ENCODE measurements at regions not wholly inside any gene's neighbourhood (a gene's known extent, or its start where the extent isn't known, plus 50 kb on each side); places are given as distances from the start of the nearest gene placed in this dataset.

- no peak for TF ChIP-seq CREB1 (IDR thresholded peaks at IDR 0.05; ENCODE audit: low read depth)
These were observed 129.7 kb downstream of the RTP5 start for GRCh38 chr2:241999184-241999583.

DNA sequence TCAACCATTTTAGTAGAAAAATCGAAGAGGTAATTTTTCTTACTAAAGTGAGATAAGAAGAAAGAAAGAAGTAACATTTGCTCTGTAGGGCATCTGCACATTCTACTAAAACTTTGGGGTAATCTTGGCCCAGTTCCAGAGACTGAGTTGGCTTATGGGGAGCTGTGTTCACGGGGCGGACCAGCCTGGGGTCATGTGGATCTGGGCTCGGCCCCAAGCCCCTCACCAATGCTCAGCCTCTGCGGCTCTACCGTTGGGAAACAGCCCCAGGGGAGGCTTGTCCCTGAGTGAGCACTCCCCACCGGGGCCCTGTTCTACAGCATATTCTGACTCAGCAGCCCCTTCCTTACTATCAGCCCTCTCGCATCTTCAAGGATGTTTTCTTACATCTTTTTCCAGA, 132.3 kb downstream of the RTP5 start:
- TF ChIP-seq TAF1 (IDR thresholded peaks at IDR 0.05; ENCODE audit: low read depth): no peak
- TF ChIP-seq USF1 (IDR thresholded peaks at IDR 0.05): no peak
- TF ChIP-seq NFIC (IDR thresholded peaks at IDR 0.05): no peak

DNA sequence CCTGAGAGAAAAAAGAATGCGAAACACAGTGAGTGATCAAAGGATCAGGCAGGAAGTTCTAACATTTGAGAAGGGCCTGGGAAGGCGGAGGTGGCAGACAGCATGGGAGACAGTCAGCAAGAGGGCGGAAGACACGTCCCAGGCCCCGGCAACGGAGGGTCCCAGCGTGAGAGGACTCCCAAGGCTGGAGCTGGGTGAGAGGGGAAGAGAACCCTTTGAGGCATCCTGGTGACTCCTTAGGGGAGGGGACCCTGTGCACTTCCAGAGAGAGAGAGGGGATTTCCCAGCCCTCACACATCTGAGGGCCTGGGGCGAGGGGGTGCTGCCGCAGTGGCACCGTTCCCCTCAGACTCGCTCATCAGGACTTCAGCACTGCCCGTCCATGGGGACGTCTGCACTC, 133.4 kb downstream of the RTP5 start:
- TF ChIP-seq, protein P1, sequence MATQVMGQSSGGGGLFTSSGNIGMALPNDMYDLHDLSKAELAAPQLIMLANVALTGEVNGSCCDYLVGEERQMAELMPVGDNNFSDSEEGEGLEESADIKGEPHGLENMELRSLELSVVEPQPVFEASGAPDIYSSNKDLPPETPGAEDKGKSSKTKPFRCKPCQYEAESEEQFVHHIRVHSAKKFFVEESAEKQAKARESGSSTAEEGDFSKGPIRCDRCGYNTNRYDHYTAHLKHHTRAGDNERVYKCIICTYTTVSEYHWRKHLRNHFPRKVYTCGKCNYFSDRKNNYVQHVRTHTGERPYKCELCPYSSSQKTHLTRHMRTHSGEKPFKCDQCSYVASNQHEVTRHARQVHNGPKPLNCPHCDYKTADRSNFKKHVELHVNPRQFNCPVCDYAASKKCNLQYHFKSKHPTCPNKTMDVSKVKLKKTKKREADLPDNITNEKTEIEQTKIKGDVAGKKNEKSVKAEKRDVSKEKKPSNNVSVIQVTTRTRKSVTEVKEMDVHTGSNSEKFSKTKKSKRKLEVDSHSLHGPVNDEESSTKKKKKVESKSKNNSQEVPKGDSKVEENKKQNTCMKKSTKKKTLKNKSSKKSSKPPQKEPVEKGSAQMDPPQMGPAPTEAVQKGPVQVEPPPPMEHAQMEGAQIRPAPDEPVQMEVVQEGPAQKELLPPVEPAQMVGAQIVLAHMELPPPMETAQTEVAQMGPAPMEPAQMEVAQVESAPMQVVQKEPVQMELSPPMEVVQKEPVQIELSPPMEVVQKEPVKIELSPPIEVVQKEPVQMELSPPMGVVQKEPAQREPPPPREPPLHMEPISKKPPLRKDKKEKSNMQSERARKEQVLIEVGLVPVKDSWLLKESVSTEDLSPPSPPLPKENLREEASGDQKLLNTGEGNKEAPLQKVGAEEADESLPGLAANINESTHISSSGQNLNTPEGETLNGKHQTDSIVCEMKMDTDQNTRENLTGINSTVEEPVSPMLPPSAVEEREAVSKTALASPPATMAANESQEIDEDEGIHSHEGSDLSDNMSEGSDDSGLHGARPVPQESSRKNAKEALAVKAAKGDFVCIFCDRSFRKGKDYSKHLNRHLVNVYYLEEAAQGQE (IDR thresholded peaks at IDR 0.05; ENCODE audit: low read depth): no peak
- TF ChIP-seq RAD21 (IDR thresholded peaks at IDR 0.05; ENCODE audit: low read depth) (no peak), TEAD4 (IDR thresholded peaks at IDR 0.05) (no peak), FOXM1 (IDR thresholded peaks at IDR 0.05; ENCODE audit: borderline replicate concordance, low read depth) (no peak), USF1 (IDR thresholded peaks at IDR 0.05) (no peak), TCF12 (IDR thresholded peaks at IDR 0.05; ENCODE audit: low read depth) (no peak), CREB1 (IDR thresholded peaks at IDR 0.05; ENCODE audit: low read depth) (no peak), YY1 (IDR thresholded peaks at IDR 0.05; ENCODE audit: low read depth) (no peak), CEBPB (IDR thresholded peaks at IDR 0.05) (no peak), NFIC (IDR thresholded peaks at IDR 0.05) (no peak), ZBTB7A (IDR thresholded peaks at IDR 0.05; ENCODE audit: low read depth) (no peak), EP300 (IDR thresholded peaks at IDR 0.05; ENCODE audit: borderline replicate concordance) (no peak), EGR1 (IDR thresholded peaks at IDR 0.05) (no peak), TAF1 (IDR thresholded peaks at IDR 0.05; ENCODE audit: low read depth) (no peak)
- TF ChIP-seq, protein P2, sequence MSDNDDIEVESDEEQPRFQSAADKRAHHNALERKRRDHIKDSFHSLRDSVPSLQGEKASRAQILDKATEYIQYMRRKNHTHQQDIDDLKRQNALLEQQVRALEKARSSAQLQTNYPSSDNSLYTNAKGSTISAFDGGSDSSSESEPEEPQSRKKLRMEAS (IDR thresholded peaks at IDR 0.05): no peak

DNA sequence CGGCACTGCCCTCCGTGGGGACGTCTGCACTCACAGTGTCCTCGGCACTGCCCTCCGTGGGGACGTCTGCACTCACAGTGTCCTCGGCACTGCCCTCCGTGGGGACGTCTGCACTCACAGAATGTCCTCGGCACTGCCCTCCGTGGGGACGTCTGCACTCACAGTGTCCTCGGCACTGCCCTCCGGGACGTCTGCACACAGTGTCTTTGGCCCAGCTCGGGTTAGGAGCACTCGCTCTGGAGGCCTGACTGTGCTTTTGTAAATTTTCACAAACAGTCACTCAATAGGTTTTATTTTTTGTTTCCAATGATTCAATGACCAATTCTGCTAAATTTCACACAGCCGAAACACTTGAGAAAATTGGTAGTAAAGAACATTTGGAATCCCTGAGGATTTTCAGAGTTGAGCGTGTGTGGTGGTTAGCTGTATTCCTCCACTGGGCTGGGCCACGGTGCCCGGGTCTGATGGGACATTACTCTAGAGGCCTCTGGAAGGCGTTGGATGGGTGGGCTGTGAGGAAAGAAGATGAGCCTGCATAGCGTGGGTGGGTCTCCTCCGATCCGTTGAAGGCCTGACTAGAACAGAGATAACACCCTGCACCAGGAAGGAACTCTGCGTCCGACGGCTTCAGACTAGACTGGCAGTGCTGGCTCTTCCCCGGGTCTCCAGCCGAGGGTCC, 134.8 kb downstream of the RTP5 start:
- no peak for TF ChIP-seq FOXM1 (IDR thresholded peaks at IDR 0.05; ENCODE audit: borderline replicate concordance, low read depth)
- TF ChIP-seq TEAD4 (IDR thresholded peaks at IDR 0.05): no peak
- no peak for TF ChIP-seq RAD21 (IDR thresholded peaks at IDR 0.05; ENCODE audit: low read depth)
- no peak for TF ChIP-seq CEBPB (IDR thresholded peaks at IDR 0.05)
- TF ChIP-seq, protein P1 (IDR thresholded peaks at IDR 0.05; ENCODE audit: low read depth): no peak
- TF ChIP-seq CREB1 (IDR thresholded peaks at IDR 0.05; ENCODE audit: low read depth): no peak
- TF ChIP-seq, protein P2 (IDR thresholded peaks at IDR 0.05): no peak
- TF ChIP-seq ZBTB7A (IDR thresholded peaks at IDR 0.05; ENCODE audit: low read depth): no peak
- TF ChIP-seq EP300 (IDR thresholded peaks at IDR 0.05; ENCODE audit: borderline replicate concordance): no peak

GRCh38 chr2:242004902-242005230, 135.3 kb downstream of the RTP5 start:
- TF ChIP-seq FOXM1 (IDR thresholded peaks at IDR 0.05; ENCODE audit: borderline replicate concordance, low read depth): no peak

- TF ChIP-seq RAD21 (IDR thresholded peaks at IDR 0.05; ENCODE audit: low read depth): no peak
- no peak for TF ChIP-seq FOXM1 (IDR thresholded peaks at IDR 0.05; ENCODE audit: borderline replicate concordance, low read depth)
- TF ChIP-seq EP300 (IDR thresholded peaks at IDR 0.05; ENCODE audit: borderline replicate concordance): no peak
- TF ChIP-seq ZBTB7A (IDR thresholded peaks at IDR 0.05; ENCODE audit: low read depth): no peak
- TF ChIP-seq TEAD4 (IDR thresholded peaks at IDR 0.05): no peak
- TF ChIP-seq EGR1 (IDR thresholded peaks at IDR 0.05): no peak
- TF ChIP-seq USF1 (IDR thresholded peaks at IDR 0.05): no peak
- TF ChIP-seq NFIC (IDR thresholded peaks at IDR 0.05): no peak
- TF ChIP-seq CEBPB (IDR thresholded peaks at IDR 0.05): no peak
- TF ChIP-seq TAF1 (IDR thresholded peaks at IDR 0.05; ENCODE audit: low read depth): no peak
- no peak for TF ChIP-seq YY1 (IDR thresholded peaks at IDR 0.05; ENCODE audit: low read depth)
- no peak for TF ChIP-seq CREB1 (IDR thresholded peaks at IDR 0.05; ENCODE audit: low read depth)
- TF ChIP-seq TCF12 (IDR thresholded peaks at IDR 0.05; ENCODE audit: low read depth): no peak
- TF ChIP-seq, protein P1 (IDR thresholded peaks at IDR 0.05; ENCODE audit: low read depth): no peak
- TF ChIP-seq, protein P2 (IDR thresholded peaks at IDR 0.05): no peak
These were observed 141.6 kb downstream of the RTP5 start for GRCh38 chr2:242011167-242011513.

Measured in Ishikawa (cell line).